ENCODE measurements at regions not wholly inside any gene's neighbourhood (a gene's known extent, or its start where the extent isn't known, plus 50 kb on each side); places are given as distances from the start of the nearest gene placed in this dataset.
"Not testable (repeated sequence)": the region's sequence is repeated elsewhere in the genome, so short reads cannot be mapped to it uniquely, and the experiment has no call there.

DNA sequence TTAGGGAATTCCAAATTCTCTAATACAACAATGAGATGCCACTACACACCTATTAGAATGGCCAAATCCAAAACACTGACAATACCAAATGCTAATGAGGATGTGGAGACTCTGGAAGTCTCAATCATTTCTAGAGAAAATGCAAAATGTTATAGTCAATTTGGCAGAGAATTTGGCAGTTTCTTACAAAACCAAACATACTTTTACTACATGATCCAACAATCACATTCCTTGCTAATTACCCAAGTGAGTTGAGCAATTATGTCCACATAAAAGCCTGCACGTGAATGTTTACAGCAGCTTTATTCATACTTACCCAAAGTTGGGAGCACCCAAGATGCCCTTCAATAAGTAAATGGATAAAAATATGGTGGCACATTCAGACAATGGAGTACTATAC lies 278.4 kb upstream of the TGFBR2 start:
- DNase-seq: not testable (repeated sequence)

DNA sequence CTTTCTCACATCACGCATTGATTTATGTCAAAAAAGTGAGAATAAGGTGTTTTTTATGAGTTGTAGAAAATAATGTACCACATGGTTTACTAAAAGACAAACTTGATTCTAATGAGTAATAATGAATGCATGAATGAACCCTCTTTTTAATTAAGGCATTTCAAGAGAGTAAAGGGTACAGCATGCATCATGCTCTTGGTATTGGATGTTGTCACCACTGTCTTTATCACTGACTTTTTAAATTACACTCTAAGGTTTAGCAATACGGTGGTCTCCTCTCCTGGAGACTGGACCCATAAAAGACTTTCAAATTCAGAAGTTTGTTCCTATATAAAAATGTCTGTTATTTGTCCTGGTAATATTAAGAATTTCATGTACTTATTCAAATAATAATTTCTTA lies 277.5 kb upstream of the TGFBR2 start:
- DNase-seq: not testable (repeated sequence)

DNA sequence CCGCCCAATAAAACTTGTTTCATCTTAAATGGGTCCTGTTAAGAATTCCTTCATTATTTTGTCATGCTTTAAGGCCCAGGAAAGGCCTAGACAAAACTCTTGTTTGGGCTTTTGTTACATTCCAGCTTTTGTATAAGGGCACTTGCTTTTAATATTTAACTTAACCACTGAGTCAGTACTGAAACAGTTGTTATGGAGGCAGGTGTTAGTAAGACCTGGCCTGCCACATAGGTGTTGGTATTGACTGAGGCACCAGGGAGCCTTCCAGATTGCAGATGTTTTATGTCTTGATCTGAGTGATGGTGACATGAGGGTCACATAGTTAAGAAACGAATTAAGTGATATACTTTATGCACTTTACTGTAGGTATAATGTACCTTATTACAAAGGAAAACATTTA lies 274.9 kb upstream of the TGFBR2 start:
- DNase-seq: no peak

DNA sequence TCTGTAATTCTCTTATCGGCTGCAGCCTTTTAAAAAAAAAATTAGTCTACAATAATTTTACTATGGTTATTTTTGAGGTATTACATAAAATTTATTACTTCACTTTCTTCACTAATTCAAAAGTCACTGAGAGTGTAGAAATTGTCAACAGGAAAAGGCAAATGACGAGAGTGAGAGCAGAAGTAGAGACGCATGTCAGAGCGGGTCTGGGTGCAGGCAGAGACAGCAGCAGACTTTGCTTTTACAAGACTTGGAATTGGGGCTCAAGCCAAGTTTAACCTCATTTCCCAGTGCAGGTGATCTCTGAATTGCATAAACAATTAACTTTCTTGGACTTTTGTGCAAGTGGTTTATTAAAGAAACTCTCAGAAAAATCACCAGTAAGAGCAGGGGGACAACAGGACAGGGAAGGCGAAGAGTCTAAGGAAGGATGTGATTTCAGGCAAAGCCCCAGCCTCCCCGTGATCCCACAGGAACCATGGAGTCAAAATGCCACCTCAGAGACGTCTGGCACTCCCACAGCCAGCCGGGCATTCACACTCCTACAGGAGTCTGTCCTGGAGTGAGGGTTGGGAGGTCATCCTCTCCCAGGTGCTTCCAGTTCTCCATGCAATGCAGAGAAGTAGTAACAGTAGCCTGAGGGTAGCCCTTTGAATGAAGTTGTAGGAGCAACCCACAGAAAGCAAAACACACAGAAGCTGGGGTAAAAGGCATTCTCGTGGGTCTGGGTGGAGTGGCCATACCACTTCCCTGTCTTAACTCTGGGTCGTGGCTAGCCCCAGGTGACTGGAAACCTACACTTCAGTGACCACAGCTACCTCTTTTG lies 274.0 kb upstream of the TGFBR2 start:
- DNase-seq: no peak

DNA sequence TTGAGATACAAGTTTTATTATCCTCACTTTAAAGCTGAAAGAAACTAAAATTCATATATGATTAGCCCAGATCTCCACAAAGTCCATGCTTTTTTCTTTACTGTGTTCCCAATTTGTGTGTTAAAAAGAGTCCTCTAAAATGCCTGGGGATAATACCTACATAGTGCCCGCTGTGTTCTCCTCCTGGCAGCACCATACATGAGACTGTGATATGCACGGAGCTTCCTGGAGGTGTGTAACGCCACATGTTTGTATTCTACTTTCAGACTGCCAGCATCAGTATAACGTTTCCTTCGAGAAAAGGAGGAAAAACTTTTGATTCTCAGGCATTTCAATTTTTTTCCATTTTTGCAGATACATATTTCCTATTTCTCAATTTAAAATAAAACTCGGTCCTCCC lies 273.3 kb upstream of the TGFBR2 start:
- DNase-seq: no peak

DNA sequence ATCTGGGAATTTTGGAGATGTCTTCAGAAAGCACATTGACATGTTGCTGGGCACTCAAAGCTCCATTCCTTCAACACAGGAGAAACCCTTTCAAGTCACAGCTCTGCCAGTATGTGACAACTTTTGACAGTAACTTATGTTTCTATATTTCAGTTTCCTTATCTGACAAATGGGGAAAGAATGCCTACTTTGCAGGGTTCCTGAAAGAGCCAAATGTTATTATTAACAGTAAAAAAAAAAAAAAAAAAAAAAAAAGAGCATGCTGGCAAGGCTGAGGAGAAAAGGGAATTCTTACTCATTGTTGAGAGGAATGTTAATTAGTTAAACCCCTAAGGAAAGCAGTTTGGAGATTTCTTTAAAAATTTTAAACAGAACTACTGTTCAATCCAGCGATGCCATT lies 272.5 kb upstream of the TGFBR2 start:
- no peak for DNase-seq

DNA sequence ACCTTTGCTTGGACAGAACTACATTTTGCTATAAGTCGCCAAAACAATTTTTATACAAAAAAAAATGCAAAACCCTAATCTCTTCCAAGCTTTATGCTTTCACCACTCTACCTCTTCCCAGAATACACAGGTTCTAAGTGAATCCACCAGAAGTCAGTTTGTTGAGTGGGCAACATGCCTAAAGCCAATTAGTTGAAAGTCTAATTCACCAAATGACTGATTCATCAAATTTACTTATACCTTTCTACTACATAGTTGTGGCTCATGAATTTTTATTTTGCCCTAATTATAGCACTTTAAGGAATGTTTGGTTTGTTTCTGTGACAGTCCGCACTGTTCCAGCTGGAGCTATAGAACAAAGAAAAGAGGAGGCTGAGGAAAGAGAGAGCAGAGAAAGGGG lies 265.9 kb upstream of the TGFBR2 start:
- no peak for DNase-seq

DNA sequence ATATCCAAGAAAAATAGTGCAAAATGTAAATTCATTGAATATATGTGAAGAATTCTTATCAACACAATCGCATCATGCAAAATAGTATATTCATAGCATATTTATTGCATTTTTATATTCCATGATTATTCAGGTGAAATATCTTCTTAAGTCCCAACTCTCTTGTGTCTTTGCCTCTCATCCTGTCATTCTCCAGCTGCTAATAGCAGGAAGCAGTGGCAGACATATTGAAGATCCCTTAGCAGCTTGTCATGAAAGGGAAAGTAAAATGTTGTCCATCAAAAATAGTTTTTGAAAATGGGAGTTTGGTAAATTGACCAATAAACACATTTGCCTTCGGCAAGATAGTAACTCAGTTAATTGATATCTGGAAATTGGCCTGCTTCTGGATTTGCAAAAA lies 265.3 kb upstream of the TGFBR2 start:
- no peak for DNase-seq

DNA sequence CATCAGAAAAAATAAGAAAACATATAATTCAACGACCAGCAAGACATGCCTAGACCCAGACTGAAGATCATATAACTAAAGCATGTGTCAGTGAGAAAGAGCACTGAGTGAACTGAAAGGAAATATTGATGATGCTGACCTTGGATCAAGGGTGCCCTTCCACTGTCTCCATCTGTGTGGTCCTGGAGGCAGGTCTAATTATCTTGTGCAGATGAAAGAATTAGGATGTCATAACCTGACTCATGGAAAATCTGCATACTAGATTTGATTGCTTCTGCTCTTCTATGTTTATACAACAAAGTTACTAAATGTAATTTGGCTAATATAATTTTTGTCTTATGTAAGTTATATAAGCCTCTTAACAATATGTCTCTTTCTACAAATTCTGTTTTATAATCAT lies 264.6 kb upstream of the TGFBR2 start:
- DNase-seq: no peak

DNA sequence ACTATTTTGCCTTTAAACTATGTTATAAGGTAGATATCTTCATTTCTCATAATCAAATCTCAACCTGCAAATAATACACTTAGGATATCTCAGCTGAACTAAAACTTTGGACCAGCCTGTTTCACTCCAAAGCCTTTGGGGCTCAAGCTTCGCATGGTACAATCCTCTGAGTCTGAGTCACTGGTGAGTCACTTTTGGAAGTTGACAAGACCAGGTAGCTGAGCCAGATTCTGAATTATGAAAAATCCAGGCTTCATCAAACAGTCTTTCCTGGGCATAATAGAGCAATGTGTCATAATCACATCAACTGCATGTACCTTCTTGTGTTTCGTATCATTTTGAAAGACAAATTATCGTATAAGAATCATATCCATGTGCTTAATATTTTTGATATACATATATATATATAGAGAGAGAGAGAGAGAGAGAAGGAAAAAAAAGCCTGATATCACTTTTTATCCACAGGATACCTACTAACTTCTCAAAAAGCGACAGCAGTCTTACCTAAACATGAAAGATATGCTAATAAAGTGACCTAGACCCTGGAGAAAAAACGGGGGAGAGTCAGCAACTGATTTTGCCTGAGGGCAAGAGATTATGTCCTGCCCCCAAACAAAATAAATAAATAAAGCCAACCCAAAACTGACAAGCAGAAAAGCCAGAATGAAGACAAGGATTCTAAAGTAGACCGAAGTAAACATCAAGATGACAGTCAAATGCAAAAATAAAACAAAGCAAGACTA lies 263.9 kb upstream of the TGFBR2 start:
- DNase-seq: no peak

DNA sequence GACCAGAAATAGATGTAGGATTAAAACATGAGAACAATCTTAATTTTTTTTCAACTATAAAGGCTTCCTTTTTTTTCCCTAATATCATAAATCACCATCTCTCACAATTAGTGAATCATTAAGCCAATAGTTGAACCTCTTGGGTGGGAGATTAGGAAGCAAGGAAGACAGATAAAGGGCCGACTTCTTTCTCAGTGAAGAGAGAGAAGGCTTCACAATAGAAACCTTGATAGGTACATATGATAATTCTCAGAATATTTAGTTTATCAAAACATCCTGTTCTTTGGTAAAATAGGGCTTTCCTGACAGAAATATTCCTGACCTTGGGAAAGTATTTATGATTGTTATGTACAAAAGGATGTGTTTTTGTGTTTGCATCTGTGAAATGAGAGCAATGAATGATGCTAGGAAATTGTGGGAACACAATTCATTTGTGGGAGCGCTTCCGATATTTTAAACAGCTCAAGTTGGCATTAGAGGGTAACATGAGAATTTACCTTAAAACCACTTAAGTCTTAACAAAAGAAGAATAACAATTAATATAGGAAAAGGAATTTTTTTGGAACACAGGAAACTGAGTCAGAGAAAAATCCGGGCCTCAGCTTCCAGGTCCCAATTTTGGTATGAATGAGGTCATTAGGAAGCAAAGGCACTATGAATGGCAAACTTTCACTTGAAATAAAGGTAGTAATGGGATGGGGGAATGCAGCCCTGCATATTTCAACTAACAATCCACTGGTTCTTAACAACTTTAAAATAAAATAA lies 263.2 kb upstream of the TGFBR2 start:
- no peak for DNase-seq

DNA sequence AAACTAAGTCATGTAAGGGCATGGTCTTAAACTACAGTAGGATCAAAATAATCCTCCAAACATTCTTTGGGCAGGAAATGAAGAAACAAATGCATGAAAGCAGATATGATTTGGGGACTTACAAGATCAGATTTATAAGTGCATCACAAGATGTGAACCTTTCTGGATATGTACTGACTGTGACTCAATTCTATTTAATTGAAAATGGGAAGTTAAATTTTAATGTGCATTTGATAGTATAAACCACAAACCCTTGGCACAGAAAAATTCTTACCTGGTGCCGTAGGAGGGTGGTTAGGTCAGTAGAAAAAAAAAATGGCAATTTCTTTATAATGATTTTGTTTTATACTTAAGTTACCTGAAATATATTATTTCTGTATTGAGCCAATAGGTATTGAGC lies 262.5 kb upstream of the TGFBR2 start:
- DNase-seq: no peak

DNA sequence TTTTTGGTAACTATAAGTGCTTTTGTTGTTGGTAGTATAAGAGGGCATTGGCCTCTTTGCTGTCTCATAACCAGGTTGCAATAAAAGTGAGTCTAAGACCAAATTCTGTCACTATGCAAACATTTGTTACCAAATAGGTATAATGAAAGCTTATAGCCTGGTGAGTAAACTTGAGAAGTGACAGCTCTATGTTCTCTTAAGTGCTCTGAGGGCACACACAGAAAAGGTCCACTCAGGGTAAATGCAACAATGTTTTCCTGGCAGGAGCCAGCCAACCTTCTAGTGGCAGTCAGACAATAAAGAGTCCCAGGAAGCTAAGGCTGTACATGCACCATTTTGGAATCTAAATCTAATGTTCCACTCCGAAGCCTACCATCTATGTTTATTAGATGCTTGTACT lies 262.1 kb upstream of the TGFBR2 start:
- no peak for DNase-seq

DNA sequence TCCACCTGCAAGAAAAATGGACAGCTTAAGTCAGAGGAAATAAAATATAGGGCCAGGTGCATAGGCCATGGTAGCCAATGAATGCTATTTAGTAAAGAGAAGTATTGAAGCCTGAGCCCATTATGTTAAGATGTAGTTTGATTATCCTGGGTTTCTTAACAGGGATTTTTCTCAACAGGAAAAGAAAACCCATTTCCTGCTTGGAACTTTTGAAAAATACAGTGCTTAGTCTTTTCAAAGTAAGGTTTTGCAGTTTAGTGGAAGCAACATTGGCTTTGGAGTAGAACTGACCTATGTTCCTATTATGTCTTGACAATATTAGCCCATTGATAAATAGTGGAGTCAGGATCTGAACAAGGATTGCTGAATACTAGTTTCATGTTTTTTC lies 259.5 kb upstream of the TGFBR2 start:
- DNase-seq: no peak

DNA sequence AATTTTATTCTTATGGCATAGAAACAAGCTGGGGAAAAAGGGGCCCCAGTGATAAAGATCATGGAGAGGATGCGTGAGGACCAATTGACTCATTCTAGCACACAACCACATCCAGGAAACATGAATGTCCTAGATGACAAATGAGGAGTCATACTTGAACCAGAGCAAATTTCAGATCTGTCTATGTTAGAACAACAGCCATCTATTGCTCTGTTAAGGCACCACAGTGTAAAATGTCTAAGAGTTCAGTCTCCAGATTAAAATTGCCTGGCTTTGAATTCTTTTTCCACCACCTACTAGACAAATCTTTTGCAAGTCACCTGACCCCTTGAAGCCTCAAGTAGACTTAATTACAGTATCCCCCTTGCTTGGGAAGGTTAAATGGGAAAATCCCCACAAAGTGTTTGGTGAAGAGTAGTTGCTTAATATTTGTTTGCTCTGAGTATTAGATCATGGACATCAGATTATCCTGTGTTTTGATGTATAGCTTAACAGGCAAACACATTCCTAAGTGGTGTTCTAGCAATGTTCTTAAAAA lies 258.7 kb upstream of the TGFBR2 start:
- DNase-seq: no peak

DNA sequence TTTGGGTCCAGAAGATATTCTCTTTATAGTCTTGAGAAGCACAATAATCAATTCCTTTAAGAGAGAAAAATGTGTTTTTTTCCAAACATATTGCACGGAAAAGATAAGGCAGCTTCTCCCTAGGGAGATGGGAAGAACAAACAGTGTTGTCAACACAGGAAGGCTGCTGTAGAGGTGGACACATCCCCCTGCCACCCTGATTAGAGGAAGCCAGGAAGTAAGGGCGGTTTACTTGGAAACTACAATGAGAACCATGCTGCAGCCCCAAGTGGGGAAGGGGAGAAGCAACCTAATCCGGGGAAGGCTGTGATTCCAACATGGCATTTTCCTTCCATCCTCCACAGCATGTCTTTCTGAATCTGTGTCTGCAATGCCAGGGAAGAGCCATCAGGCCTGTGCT lies 256.9 kb upstream of the TGFBR2 start:
- DNase-seq: no peak

DNA sequence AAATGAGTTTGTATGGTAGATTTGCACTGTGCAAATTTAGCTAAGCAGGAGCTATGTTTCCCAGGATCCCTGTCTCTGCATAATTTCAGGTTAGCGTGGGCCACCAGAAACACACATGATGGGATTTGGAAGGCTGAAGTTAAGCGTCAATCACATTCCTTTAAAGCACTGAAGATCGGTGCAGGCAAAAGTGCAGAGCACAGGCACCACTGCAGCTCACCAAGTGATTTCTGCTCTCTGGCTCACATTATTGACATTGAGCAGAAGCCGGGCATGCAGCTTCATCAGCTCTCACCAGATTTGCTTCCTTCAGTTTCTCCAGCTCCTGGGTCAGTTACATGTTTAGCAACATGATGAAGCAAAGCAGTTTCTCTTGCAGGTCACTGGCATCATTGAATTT lies 256.4 kb upstream of the TGFBR2 start:
- no peak for DNase-seq

DNA sequence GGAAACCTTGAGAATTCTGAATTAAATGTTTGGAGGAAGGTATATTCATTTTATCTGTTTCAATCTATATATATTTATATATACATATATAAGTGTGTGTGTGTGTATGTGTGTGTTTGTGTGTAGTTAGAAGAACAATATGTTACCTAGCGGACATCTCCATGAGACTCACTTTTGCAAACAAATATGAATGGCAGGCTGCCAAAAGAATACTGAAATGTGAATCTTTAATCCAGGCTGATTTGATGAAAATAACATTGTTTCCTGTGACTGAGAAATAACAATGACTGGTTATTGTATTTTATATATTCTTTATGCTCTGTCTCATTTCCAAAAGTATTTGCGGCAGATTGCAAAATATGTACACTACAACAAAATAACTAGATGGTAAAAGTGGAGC lies 255.5 kb upstream of the TGFBR2 start:
- no peak for DNase-seq

DNA sequence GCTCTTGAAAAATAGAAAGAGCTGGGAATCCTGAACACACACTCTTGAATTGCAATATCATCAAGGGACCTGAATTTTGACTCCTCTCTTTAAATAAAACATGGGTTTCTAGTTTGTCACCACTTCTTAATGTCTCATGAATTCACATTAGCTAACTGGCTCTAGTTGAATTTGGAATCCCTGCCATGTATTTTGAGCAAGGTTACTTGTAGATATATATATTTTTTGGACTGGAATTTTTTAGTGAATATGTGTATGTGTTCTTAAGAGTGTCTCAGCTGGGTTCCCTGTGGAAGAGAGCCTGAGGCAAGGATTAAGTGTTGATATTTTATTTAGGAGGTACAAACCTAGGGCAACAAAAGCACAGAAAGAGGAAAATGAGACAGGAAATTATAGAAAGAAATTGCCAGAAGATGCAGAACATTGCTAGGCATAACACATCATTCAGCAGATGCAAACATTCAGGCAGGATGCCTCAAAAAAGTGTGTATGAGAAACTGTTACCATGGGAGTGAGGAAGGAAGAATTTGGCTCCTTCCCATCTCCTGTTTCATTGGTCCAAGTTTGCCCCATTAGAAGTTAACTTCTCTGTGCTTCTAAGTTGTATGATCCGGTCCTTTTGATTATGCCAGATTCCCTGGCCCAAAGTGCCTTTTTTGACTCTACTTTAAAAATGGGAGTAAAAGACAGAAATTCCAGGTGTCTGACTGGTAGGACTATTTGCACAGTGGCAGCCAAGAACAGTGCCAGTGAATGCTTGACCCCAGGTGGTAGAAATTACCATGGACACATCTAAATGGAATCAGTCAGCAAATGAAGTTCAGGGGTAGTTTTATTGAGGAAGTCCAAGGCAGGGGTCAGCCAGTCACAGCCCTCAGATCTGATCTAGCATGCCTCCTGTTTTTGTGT lies 253.7 kb upstream of the TGFBR2 start:
- no peak for DNase-seq

DNA sequence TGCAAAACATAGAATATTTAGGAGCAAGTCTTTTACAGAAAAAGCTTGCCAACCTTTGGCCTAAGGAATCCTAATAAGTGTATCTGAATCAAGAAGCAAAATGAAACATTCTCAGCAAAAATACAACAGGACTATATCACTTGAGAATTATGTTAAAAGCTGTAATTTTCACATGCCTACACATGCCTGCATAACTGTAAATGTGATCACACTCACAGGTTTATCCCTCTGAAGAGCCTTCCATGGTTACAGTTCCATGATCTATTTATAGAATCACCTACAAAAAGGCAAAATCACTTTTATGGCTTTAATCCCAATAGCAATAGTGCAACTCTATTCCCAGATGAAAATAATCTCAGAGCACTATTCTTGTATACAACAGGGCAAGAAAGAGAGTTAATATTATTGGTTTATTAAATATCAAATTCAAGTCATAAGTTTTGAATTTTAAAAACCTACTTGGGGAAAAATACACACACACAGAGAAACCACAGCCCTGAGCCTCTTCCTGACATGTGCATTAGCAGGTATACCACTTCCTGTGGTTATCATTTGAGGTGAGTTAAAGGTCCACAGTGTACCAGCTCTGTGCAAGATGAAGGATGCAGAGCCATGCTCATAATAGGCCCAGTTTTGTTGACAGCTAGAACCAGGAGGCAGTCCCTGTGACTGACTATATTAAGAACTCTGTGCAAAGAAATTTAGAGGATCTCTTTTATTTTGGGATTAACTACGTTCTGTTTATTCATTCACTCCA lies 252.5 kb upstream of the TGFBR2 start:
- DNase-seq: no peak

Measured in anterior cingulate cortex (tissue), 58 donors.